NCI-H69 (cell line): ENCODE measurements at regions not wholly inside any gene's neighbourhood (a gene's known extent, or its start where the extent isn't known, plus 50 kb on each side); places are given as distances from the start of the nearest gene placed in this dataset.
A peak's percentile ranks its signal among the peaks of the same experiment; 100 is the strongest.
"Not testable (repeated sequence)": the region's sequence is repeated elsewhere in the genome, so short reads cannot be mapped to it uniquely, and the experiment has no call there.

ENCODE experiments used
- DNase-seq: peaks from one replicate; lab custom pipeline; 2025; lab: John Stamatoyannopoulos, UW

DNA sequence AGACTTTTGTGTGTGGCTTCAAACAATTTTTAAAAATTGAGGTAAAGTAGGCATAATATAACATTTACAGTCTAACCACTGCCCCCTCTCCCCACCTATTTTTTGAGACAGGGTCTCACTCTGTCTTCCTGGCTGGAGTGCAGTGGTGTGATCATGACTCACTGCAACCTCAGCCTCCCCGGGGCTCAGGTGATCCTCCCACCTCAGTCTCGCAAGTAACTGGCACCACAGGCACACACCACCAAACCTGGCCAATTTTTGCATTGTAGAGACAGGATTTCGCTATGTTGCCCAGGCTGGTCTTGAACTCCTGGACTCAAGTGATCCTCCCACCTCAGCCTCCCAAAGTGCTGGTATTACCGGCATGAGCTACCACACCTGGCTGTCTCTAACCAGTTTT, 161.8 kb downstream of the GOSR1 start:
- not testable (repeated sequence) for DNase-seq

DNA sequence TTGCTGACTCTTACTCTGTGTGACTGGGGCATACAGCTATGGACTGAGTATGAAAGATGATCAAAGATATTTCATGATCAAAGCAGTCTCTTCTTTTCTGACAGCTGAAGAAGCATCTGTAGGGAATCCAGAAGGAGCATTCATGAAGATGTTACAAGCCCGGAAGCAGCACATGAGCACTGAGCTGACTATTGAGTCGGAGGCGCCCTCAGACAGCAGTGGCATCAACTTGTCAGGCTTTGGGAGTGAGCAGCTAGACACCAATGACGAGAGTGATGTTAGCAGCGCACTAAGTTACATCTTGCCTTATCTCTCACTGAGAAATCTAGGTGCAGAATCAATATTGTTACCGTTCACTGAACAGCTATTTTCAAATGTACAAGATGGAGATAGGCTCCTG, 154.4 kb downstream of the GOSR1 start:
- not testable (repeated sequence) for DNase-seq

DNA sequence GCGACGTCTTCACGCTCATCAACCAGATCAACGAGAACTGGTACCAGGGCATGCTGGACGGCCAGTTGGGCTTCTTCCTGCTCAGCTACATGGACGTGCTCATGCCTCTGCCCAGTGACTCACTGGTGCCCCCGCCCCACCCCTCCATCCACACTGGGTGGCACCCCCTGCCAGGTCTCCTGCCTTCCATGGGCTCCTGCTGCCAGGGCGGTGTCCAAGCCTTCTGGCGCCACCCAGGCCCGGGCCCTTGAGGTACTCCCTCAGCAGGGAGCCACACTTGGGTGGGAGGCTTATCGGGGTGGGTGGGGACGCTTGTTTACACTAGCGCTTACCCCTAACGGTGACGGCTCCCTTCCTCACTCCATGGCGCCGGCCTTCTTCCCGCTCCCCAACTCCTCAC, 148.2 kb downstream of the GOSR1 start:
- DNase-seq: not testable (repeated sequence)

DNA sequence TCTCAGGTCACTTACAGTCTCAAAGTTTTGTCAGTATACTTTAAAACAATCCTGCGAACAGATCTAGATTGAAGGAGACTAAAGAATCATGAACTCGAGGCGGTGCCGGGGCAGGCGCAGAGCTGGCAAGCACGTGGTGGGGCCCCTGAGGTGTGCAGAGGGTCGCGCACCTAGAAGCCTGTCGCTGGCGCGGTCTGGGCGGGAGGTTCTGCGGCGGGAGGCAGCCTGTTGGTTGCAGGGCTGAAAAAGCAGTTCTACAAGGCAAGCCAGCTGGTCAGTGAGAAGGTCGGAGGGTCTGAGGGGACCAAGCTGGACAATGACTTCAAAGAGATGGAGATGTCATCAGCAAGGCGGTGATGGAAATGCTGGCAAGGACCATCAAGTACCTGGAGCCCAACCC, 147.0 kb downstream of the GOSR1 start:
- not testable (repeated sequence) for DNase-seq

DNA sequence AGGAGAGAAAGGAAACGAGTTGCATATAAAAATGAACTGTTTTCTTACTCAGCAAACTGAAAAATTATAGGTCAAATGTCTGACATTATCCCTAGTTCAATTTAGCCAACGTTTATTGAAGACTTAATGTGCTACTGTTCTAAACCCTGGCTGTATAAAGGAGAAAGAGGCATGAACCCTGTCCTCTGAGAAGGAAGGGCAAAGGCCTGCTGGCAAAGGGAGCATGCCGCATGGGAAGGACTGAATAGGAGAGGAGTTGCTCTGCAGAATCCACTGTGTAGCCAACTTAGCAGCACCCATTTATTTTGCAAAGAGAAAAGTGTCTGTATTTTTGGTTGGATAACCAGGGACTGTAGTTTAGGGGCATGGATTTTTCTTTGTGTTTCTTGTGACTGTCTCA, 132.5 kb downstream of the GOSR1 start:
- DNase-seq: not testable (repeated sequence)

DNA sequence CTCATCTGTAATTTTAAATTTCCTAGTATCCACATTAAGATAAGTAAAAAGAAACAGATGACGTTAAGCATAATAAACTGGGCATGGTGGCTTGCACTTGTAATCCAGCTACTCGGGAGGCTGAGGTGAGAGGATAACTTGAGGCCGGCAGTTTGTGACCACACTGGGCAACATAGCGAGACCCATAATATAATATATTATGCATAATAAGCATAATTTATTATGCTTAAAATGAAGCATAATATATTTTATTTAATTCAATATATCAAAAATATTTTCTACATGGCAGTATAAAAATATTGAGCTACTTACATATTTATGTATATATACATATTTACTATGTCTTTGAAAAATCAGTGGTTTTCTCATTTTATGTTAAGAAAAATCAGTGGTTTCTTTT, 128.3 kb downstream of the GOSR1 start:
- no peak for DNase-seq

DNA sequence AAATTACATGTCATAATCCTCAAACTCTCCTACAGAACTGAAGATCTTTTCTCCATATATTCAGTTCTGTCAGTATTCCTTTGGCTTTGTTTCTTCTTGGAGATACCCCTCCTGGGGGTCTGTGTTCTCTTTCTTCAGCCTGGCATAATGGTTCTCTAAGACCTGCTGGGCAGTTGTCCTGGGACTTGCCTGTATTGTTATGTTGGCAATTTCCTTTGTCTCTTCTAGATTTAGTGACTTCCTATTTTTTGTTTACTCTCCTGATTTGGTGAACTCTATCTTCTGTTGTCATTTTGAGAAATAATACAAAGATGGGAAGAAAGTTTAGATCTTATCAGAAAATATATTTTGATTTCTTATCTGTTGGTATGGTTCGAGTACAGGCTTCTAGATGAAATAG, 127.8 kb downstream of the GOSR1 start:
- DNase-seq: no peak

DNA sequence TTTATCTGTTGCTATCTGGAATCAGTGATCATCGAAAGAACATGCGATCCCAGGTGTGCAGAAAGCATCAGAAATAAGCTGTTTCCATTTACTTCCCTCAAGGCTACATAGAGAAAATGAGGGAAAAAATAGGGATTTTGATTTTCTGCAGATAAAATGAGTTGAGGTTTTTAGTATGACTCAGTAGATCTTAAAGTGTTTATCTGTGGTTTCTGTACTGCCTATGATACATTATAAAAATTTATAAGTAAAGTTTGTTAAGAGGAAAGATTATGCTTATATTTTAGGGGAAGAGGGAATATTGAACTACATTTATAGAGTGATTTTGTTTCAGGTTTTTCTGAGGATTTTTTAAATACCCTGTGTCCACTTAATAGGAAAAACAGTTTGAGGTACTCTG, 125.2 kb downstream of the GOSR1 start:
- DNase-seq: not testable (repeated sequence)

DNA sequence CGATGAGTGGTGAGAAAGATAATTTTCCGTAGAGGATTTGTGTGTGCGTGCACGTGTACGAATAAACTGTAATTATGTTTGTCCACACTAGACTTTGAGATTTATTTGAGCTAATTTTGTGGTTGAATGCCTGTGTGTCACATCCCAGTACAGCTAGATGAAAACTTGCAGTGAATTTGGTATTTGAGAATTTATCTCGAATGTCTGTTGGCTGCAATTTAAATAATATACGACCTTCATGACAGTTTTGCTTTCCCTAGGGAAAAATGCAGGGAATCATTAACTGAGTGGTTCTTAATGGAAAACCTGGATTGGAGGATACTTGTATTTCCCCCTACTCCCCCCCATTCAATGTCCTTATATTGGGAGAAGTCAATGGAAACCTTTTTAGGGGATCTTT, 124.8 kb downstream of the GOSR1 start:
- DNase-seq: peak; percentile 64

DNA sequence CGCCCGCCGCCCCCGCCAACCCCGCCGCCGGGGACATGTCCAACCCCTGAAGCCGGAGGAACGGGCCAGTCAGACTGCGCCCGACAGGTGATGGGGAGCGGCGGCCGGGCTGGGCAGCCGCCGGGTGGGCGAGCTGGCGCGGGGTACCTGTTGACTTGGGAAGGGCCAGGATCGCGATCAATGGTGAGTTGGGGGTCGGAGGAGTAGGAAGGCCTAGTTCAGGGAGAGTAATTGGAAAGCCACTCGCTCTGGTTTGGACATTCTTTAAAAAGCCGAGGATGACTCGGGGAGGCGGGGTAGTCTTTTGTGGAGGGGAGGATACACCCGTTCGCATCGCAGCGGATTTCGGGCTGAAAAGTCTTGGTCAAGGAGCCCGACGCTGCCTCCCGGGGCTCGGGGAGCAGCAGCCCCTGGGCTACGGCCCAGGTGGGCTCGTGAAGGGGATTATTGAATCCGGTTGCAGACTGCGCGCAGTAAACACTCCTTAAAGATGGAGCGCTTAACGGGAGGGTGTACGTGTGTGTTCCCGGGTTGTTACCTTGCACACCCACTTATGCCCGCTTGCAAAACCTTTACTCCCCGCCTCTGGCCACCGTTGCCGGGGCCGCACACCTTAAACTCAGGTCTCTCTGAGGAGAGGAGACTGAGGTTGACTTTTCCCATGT, 123.8 kb downstream of the GOSR1 start:
- DNase-seq: peak; percentile 71

DNA sequence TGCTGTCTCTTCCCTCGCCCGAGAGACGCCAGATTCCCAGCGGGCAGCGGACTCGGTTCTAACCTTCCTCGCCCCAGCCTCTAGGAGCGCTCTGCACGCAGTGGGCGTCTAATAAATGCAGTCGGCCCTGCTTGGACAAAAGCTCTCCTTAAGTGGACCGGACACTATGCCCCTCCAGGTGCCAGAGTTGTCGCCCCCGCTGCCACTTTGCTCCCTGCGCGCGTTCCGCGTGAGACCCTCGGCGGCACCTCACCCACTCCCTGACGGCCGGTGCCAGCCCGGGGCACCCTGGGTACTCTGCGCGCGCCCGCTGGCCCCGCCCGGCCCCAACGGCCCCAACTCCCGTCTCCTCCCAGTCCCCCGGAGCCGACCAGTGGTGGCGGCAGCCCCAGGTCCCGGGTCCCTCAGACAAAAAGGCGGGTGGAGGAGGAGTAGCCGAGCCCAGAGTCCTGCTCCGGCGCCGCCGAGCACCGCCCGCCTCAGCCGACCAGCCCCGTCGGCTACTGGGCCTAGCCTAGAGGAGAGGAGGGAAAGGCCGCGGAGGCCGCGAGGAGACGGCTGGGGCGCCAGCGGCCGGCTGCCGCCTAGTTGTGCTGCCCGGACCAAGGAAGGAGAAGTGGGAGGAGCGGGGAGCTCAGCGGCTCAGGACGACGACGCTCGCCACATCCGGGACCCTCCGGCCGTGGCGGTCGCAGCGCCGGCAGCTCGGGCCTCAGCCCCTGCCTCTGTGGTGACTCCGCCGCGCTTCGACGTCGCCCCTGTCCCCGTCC, 123.0 kb downstream of the GOSR1 start:
- DNase-seq: peak; percentile 95

DNA sequence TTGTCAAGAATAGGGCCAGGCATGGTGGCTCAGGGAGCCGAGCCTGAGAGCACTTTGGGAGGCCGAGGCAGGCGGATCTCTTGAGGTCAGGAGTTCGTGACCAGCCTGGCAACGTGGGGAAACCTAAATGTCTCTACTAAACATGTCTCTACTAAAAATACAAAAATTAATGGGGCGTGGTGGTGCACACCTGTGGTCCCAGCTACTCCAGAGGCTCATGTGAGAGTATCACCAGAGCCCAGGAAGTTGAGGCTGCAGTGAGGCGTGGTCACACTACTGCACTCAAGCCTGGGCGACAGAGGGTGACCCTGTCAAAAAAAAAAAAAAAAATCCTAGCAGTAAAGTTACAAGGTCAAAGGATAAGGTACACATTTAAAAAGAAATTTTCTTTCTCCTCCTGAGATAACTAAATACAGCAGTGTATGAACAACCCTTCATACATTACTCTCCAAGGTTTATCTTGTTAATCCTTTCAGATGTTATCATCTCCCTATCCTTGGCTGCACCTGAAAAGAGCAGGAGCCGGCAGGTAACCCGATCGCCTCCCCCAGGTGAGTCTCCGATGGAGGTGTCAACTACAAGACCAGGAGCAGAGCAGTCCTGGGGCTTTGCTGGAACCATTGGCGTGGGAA, 122.3 kb downstream of the GOSR1 start:
- DNase-seq: peak; percentile 63

DNA sequence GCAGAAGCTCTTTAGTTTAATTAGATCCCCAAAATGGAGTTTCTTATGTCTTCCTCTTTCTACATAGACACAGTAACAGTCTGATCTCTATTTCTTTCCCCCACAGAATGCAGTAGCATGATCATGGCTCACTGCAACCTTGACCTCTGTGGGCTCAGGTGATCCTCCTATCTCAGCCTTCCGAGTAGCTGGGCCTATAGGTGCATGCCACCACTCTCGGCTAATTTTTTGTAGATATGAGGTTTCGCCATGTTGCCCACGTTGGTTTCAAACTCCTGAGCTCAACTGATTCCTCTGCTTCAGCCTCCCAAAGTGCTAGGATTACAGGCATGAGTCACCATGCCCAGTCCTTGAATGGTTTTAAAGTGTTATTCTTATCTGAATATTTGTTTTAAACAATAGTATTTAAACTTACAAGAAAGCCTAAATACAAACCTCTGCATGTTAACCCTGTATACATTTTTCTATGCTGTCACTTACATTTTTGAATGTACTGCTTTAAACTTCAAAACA, 120.6 kb downstream of the GOSR1 start:
- no peak for DNase-seq

DNA sequence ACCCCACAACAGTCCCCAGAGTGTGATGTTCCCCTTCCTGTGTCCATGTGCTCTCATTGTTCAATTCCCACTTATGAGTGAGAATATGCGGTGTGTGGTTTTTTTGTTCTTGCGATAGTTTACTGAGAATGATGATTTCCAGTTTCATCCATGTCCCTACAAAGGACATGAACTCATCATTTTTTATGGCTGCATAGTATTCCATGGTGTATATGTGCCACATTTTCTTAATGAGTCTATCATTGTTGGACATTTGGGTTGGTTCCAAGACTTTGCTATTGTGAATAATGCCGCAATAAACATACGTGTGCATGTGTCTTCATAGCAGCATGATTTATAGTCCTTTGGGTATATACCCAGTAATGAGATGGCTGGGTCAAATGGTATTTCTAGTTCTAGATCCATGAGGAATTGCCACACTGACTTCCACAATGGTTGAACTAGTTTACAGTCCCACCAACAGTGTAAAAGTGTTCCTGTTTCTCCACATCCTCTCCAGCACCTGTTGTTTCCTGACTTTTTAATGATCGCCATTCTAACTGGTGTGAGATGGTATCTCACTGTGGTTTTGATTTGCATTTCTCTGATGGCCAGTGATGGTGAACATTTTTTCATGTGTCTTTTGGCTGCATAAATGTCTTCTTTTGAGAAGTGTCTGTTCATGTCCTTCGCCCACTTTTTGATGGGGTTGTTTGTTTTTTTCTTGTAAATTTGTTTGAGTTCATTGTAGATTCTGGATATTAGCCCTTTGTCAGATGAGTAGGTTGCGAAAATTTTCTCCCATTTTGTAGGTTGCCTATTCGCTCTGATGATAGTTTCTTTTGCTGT, 120.0 kb downstream of the GOSR1 start:
- DNase-seq: not testable (repeated sequence)

DNA sequence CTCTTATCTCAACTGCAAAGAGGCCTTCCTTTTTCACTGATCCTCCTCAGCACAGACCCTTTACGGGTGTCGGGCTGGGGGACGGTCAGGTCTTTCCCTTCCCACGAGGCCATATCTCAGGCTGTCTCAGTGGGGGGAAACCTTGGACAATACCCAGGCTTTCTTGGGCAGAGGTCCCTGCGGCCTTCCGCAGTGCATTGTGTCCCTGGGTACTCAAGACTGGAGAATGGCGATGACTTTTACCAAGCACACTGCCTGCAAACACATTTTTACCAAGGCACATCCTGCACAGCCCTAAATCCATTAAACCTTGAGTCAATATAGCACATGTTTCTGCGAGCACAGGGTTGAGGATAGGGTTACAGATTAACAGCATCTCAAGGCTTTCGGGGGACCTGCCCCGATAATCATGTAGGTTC, 117.8 kb downstream of the GOSR1 start:
- DNase-seq: not testable (repeated sequence)

DNA sequence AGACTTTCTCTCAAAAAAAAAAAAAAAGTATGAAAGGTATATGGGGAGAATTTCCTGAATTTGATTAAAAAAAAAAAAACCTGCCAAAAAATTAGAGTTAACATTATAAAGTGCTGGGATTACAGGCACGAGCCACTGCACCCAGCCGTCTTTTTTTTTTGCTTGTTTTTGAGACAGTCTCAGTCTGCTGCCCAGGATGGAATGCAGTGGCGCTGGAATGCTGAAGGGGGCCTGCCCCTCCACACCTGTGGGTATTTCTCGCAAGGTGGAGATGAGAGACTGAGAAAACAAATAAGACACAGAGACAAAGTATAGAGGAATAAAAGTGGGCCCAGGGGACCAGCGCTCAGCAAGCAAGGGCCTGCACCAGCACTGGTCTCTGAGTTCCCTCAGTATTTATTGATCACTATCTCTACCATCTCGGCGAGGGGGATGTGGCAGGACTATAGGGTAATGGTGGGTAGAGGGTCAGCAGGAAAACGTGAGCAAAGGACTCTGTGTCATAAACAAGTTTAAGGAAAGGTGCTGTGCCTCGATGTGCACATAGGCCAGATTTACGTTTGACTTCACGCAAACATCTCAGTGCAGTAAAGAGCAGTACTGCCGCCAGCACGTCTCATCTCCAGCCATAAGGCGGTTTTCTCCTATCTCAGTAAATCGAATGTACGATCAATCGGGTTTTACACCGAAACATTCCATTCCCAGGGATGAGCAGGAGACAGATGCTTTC, 117.2 kb downstream of the GOSR1 start:
- DNase-seq: no peak

DNA sequence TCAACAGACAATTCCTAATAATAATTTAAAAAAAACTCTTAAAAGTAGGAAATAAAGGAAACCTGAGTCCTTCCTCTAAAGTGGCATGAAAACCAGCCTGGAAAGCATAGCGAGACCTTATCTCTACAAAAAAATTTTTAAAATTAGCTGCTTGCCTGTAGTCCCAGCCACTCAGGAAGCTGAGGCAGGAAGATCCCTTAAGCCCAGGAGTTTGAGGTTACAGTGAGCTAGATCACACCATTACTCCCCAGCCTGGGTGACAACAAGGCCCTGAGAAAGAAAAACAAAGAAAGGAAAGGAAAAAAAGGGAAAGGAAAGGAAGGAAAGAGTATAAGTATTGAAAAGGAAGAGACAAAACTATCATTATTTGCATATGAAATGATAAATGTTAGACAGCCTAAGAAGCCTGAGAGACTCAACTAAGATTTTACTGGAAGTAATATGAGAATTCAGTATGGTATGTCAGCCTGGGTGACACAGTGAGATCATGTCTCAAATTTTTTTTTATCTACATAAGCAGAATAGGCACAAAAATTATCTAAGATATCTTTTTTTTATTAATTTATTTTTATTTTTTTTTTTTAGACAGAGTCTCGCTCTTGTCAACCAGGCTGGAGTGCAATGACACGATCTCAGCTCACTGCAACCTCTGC, 113.0 kb downstream of the GOSR1 start:
- DNase-seq: no peak

DNA sequence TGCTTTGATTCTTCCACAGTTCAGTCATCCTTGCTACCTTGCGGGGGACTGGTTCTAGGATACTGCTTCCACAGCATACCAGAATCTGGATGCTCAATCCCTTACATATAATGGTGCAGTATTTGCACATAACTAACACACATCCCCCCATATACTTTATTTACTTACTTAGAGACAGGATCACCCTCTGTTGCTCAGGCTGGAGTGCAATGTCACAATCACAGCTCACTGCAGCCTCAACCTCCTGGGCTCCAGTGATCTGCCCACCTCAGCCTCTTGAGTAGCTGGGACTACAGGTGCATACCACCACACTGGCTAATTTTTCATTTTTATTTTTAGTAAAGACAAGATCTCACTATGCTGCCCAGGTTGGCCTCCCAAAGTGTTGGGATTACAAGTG, 112.2 kb downstream of the GOSR1 start:
- no peak for DNase-seq

DNA sequence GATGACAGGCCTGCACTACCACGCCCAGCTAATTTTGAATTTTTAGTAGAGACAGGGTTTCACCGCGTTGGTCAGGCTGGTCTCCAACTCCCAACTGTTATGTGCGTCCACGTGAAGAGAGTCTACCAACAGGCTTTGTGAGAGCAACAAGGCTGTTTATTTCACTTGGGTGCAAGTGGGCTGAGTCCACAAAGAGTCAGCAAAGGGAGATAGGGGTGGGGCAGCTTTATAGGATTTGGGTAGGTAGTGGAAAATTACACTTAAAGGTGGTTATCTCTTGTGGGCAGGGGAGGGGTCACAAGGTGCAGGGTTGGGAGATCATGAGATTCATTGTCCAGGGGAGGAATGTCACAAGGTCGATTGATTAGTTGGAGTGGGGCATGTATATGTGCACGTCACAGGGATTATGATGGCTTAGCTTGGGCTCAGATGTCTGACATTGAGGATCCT, 111.6 kb downstream of the GOSR1 start:
- no peak for DNase-seq

DNA sequence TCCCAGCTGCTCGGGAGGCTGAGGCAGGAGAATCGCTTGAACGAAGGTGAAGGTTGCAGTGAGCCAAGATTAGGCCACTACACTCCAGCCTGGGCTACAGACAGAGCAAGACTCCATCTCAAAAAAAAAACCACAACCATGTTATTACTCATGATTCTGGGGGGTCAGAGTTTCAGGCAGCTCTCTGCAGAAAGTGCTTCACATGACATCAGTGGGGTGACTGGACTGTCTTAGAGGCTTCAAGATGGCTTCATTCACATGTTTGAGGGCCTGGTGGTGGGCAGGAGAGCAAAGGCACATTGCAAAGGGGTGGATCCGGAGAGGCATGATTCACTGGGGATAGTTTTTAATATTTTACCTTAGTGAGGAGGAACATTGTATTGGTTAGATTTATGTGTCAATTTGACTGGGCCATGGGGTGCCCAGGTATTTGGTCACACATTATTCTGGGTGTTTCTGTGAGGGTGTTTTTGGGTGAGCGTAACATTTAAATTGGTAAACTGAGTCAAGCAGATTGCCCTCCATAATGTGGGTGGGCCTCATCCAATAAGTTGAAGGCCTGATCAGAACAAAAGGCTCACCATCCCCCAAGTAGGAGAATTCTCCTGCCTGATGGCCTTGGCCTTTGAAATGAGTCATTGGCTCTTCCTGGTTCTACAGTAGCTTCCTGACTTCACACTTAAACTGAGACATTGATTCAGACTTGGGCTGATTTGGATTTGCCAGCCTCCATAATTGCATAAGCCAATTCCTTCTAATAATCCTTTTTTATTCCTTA, 109.8 kb downstream of the GOSR1 start:
- no peak for DNase-seq
